ENCODE measurements at regions not wholly inside any gene's neighbourhood (a gene's known extent, or its start where the extent isn't known, plus 50 kb on each side); places are given as distances from the start of the nearest gene placed in this dataset.

GRCh38 chr21:20592463-20592862 lies 405.7 kb upstream of the NCAM2 start:
- no peak for DNase-seq
- intact Hi-C loops (cut with DNase I; ENCODE audit: low total_unique reads) (no loop called here), in situ Hi-C loops (cut with MboI; ENCODE audit: low pct_ligation_motif_present in 1 of 4, low pct_unique_long_range_greater_than_20kb in 1 of 4, low sequenced_read_pairs in 3 of 4) (no loop called here)
- Histone ChIP-seq H3K27ac (no peak overlapping the region), H3K4me1 (no peaks in the 10 kb centered on the region), H3K9me3 (no peaks in the 10 kb centered on the region), H3K27me3 (no peaks in the 10 kb centered on the region), H3K36me3 (no peaks in the 10 kb centered on the region), H3K4me3 (no peak overlapping the region)
- no peak for TF ChIP-seq EP300 (IDR thresholded peaks at IDR 0.05; ENCODE audit: low read depth)
- no peak for TF ChIP-seq POLR2AphosphoS5 (IDR thresholded peaks at IDR 0.05)
- TF ChIP-seq, protein P1, sequence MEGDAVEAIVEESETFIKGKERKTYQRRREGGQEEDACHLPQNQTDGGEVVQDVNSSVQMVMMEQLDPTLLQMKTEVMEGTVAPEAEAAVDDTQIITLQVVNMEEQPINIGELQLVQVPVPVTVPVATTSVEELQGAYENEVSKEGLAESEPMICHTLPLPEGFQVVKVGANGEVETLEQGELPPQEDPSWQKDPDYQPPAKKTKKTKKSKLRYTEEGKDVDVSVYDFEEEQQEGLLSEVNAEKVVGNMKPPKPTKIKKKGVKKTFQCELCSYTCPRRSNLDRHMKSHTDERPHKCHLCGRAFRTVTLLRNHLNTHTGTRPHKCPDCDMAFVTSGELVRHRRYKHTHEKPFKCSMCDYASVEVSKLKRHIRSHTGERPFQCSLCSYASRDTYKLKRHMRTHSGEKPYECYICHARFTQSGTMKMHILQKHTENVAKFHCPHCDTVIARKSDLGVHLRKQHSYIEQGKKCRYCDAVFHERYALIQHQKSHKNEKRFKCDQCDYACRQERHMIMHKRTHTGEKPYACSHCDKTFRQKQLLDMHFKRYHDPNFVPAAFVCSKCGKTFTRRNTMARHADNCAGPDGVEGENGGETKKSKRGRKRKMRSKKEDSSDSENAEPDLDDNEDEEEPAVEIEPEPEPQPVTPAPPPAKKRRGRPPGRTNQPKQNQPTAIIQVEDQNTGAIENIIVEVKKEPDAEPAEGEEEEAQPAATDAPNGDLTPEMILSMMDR (IDR thresholded peaks at IDR 0.05): no peak
- no peak for TF ChIP-seq POLR2A (IDR thresholded peaks at IDR 0.05)

DNA sequence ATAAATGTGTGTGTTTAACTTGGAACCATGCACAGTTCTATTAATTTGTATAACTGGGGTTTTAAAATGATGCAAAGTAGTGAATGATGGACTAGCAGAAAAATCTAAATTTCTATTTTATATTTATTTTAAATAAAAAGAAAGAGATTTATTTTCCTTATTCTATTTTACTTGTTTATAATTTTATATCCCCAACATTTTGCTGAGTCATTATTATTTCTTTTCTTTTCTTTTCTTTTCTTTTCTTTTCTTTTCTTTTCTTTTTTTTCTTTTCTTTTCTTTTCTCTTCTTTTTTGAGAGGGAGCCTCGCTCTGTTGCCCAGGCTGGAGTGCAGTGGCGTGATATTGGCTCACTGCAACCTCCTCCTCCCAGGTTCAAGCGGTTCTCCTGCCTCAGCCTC lies 395.0 kb upstream of the NCAM2 start:
- intact Hi-C loops (cut with DNase I; ENCODE audit: low total_unique reads): loop anchor here (5.0 kb wide), 1 partner anchor 351 kb away; no protein-coding TSS in a partner anchor
- no peaks in the 10 kb centered on the region for H3K36me3 ChIP-seq
- peaks cover 0 to 8% of the 10 kb centered on the region in 2 donors for H3K9me3 ChIP-seq
- H3K4me3 ChIP-seq: no peak overlapping the region
- TF ChIP-seq POLR2A (IDR thresholded peaks at IDR 0.05) (no peak), EP300 (IDR thresholded peaks at IDR 0.05; ENCODE audit: low read depth) (no peak)
- no peak for DNase-seq
- H3K27ac ChIP-seq: no peak overlapping the region
- no peaks in the 10 kb centered on the region for H3K4me1 ChIP-seq
- H3K27me3 ChIP-seq: no peaks in the 10 kb centered on the region
- in situ Hi-C loops (cut with MboI; ENCODE audit: low pct_ligation_motif_present in 1 of 4, low pct_unique_long_range_greater_than_20kb in 1 of 4, low sequenced_read_pairs in 3 of 4): no loop called here
- 97% methylated on average over 3 of the region's 3 CpGs; no CpG with 5 or more reads in 1 of the 2 donors for WGBS, 2 donors (ENCODE audit: low coverage in 1 of 2)

- Histone ChIP-seq H3K9me3 (peaks cover 0 to 8% of the 10 kb centered on the region in 2 donors), H3K27me3 (no peaks in the 10 kb centered on the region), H3K4me3 (no peak overlapping the region), H3K27ac (no peak overlapping the region), H3K4me1 (no peaks in the 10 kb centered on the region), H3K36me3 (no peaks in the 10 kb centered on the region)
- intact Hi-C loops (cut with DNase I; ENCODE audit: low total_unique reads): loop anchor here (5.0 kb wide), 1 partner anchor 851 kb away; no protein-coding TSS in a partner anchor
- TF ChIP-seq EP300 (IDR thresholded peaks at IDR 0.05; ENCODE audit: low read depth) (no peak), POLR2A (IDR thresholded peaks at IDR 0.05) (no peak), POLR2AphosphoS5 (IDR thresholded peaks at IDR 0.05) (no peak)
- TF ChIP-seq, protein P1 (IDR thresholded peaks at IDR 0.05): no peak
- DNase-seq: no peak
- in situ Hi-C loops (cut with MboI; ENCODE audit: low pct_ligation_motif_present in 1 of 4, low pct_unique_long_range_greater_than_20kb in 1 of 4, low sequenced_read_pairs in 3 of 4): no loop called here
- 74 to 75% methylated on average over 4 of the region's 4 CpGs for WGBS, 2 donors (ENCODE audit: low coverage in 1 of 2)
Measured at GRCh38 chr21:20611008-20611407, 387.2 kb upstream of the NCAM2 start.

- H3K27ac ChIP-seq: no peak overlapping the region
- TF ChIP-seq, protein P1 (IDR thresholded peaks at IDR 0.05): no peak
- no peaks in the 10 kb centered on the region for H3K4me1 ChIP-seq
- intact Hi-C loops (cut with DNase I; ENCODE audit: low total_unique reads) (loop anchor here (5.0 kb wide), 1 partner anchor 849 kb away; no protein-coding TSS in a partner anchor), in situ Hi-C loops (cut with MboI; ENCODE audit: low pct_ligation_motif_present in 1 of 4, low pct_unique_long_range_greater_than_20kb in 1 of 4, low sequenced_read_pairs in 3 of 4) (no loop called here)
- H3K4me3 ChIP-seq: no peak overlapping the region
- no peak for DNase-seq
- no peaks in the 10 kb centered on the region for H3K27me3 ChIP-seq
- H3K36me3 ChIP-seq: no peaks in the 10 kb centered on the region
- H3K9me3 ChIP-seq: no peaks in the 10 kb centered on the region
- 62% methylated on average over 2 of the region's 2 CpGs; no CpG with 5 or more reads in 1 of the 2 donors for WGBS, 2 donors (ENCODE audit: low coverage in 1 of 2)
Measured at GRCh38 chr21:20613654-20614053, 384.6 kb upstream of the NCAM2 start.

GRCh38 chr21:20617130-20617529 lies 381.1 kb upstream of the NCAM2 start:
- no peak overlapping the region for H3K27ac ChIP-seq
- DNase-seq: no peak
- in situ Hi-C loops (cut with MboI; ENCODE audit: low pct_ligation_motif_present in 1 of 4, low pct_unique_long_range_greater_than_20kb in 1 of 4, low sequenced_read_pairs in 3 of 4): no loop called here
- H3K4me1 ChIP-seq: no peaks in the 10 kb centered on the region
- TF ChIP-seq POLR2A (IDR thresholded peaks at IDR 0.05) (no peak), EP300 (IDR thresholded peaks at IDR 0.05; ENCODE audit: low read depth) (no peak), POLR2AphosphoS5 (IDR thresholded peaks at IDR 0.05) (no peak)
- TF ChIP-seq, protein P1 (IDR thresholded peaks at IDR 0.05): no peak
- H3K27me3 ChIP-seq: no peaks in the 10 kb centered on the region
- WGBS, 2 donors (ENCODE audit: low coverage in 1 of 2): 50 to 58% methylated on average over 3 to 6 of the region's 6 CpGs
- H3K9me3 ChIP-seq: no peaks in the 10 kb centered on the region
- no peak overlapping the region for H3K4me3 ChIP-seq
- H3K36me3 ChIP-seq: no peaks in the 10 kb centered on the region
- intact Hi-C loops (cut with DNase I; ENCODE audit: low total_unique reads): no loop called here
